GM12864 (cell line): ENCODE measurements at regions not wholly inside any gene's neighbourhood (a gene's known extent, or its start where the extent isn't known, plus 50 kb on each side); places are given as distances from the start of the nearest gene placed in this dataset.

Experiments used
- DNase-seq: peaks from one replicate; pipeline ENCODE4 v3.0.0-alpha.2; 2011; ENCODE audit warnings: low read depth
- H3K4me3 ChIP-seq: 2 replicates; pipeline ENCODE4 v1.5.1; 2011; ENCODE audit warnings: mild to moderate bottlenecking, low read depth, low read length, control low read depth
- CTCF ChIP-seq: IDR thresholded peaks from 2 replicates; pipeline ENCODE4 v1.5.1; 2011; ENCODE audit warnings: low read depth, mild to moderate bottlenecking, moderate library complexity, low read length, control low read depth, inconsistent platforms; ENCODE audit errors: missing control alignments

- no peak overlapping the region for H3K4me3 ChIP-seq
- TF ChIP-seq CTCF, result no peak
- DNase-seq, result no peak
Measured at GRCh38 chr5:2021484-2022176, 138.9 kb upstream of the IRX4 start.

- TF ChIP-seq CTCF, result no peak
- H3K4me3 ChIP-seq, result no peak overlapping the region
- DNase-seq, result no peak
Measured at GRCh38 chr5:2020730-2021129, 138.0 kb upstream of the IRX4 start.

- no peak for TF ChIP-seq CTCF
- no peak for DNase-seq
Measured at GRCh38 chr5:2019716-2020115, 137.0 kb upstream of the IRX4 start.

GRCh38 chr5:2018390-2018724 lies 135.6 kb upstream of the IRX4 start:
- DNase-seq, result no peak
- no peak for TF ChIP-seq CTCF
- H3K4me3 ChIP-seq, result no peak overlapping the region

More at GRCh38 chr5:2019716-2020115, 137.0 kb upstream of the IRX4 start:
- no peak overlapping the region for H3K4me3 ChIP-seq

- no peak for DNase-seq
- peak; percentile 74 for TF ChIP-seq CTCF
- no peak overlapping the region for H3K4me3 ChIP-seq
Measured at GRCh38 chr5:2017540-2018389, 135.0 kb upstream of the IRX4 start.

- TF ChIP-seq CTCF, result no peak
- no peak overlapping the region for H3K4me3 ChIP-seq
- DNase-seq, result no peak
Measured at GRCh38 chr5:2015961-2016360, 133.2 kb upstream of the IRX4 start.
